ENCODE measurements at regions not wholly inside any gene's neighbourhood (a gene's known extent, or its start where the extent isn't known, plus 50 kb on each side); places are given as distances from the start of the nearest gene placed in this dataset.
"Not testable (repeated sequence)": the region's sequence is repeated elsewhere in the genome, so short reads cannot be mapped to it uniquely, and the experiment has no call there.

DNA sequence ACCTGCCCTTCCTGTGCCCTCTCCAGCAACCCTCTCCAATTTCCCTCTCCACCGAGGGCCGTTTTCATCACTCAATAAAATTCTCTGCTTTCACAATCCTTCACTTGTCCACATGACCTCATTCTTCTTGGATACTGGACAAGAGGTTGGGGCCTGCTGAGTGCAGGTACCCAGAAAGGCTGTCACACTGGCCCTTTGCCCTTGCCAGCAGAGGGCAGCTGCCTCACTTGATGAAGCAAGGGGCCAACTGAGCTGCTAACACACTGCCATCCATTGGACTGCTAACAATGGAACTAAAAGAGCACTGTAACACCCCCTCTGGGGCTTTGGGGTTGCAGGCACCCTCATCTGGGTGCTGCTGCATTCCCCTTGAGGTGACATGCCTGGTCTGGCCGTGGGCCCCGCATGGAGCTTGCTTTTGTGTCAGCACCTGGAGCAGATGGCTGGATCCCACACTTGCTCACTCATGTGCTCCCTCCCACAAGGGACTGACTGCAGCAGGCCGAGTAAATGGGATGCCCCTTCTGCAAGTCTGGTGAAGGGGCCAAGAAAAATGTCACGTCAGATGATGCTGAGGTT is 308.1 kb upstream of the ADCY2 start:
- no peak for DNase-seq (ENCODE audit: low read depth in 2 of 2)

DNA sequence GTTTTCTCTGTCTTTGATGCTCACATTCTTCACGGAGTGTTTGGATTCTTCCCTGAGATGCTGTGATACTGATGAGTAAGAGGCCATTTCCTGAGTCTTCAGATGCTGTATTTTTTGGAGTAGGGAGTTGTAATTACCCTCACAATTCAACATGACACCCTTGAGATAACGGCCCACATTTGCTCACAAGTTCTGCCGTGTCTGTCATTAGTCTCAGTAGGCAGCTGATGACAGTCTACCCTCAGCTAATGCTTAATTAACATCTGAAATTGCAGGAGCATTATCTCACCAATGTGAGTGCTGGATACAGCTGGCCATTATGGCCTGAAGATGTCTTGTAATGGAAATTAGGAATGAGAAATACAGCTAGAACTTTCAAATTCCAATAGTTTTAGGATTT is 307.1 kb upstream of the ADCY2 start:
- DNase-seq (ENCODE audit: low read depth in 2 of 2): no peak

DNA sequence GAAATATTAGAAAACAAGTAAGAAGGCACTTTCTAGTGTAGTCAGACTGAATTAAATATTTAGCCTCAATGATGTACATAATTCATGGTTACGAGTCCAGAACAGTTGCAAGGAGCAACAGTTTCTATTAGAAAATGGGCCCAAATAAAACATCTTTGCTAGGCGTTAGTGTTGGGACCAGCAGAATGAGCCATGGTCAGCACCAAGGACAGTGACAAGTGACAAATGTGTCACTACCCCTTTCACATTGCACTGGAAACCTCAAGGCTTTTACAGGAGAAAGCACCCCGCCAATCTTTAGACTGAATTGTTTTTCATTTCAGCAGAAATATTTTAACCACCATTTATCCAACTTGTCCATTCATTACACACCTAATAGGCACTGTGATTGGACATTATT is 301.3 kb upstream of the ADCY2 start:
- DNase-seq (ENCODE audit: low read depth in 2 of 2): no peak

DNA sequence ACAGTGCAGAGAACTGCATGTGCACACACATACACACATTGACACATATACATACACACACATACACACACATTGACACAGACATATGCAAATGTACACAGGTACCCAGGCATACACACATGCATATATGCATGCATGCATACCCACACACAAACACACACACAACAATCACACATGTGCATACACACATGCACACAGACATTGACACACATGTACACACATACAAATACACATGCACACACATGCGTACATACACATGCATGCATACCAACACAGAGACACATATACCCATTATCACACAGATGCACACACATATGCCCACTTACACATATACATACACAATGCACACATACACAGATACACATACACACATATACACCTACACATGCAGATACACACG is 299.6 kb upstream of the ADCY2 start:
- DNase-seq (ENCODE audit: low read depth in 2 of 2): no peak

DNA sequence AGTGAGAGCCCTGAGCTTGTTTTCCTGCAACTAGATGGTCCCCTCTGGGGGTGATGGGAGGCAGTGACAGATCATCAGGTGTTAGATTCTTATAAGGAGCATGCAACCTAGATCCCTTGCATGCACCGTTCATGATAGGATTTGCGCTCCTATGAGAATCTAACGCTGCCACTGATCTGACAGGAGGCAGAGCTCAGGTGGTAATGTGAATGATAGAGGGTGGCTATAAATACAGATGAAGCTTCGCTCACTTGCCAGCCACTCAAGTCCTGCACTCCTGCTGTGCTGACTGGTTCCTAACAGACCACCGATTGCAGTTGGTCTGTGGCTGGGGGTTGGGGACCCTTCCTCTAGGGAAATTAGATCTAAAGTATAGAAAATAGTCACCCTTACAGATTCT is 290.6 kb upstream of the ADCY2 start:
- DNase-seq (ENCODE audit: low read depth in 2 of 2): no peak

DNA sequence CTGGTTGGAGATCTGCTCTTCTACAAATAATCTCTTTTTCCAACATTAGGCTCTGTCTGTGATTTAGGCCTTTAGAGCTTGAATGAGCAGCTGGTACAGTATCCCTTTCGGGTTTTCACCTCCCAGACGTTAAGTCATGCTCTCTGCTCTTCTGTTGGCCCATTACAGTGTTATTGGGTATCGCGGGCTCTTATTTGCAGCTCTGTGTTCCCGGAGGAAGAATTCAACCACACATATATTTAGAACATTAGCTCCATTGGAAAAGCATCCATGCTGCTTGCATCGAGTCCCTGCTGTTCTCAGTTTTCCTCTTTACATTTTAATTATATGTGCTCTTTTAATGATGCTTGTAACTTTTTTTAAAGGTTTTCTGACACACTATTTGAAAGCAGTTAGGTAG is 278.0 kb upstream of the ADCY2 start:
- DNase-seq (ENCODE audit: low read depth in 2 of 2): no peak

DNA sequence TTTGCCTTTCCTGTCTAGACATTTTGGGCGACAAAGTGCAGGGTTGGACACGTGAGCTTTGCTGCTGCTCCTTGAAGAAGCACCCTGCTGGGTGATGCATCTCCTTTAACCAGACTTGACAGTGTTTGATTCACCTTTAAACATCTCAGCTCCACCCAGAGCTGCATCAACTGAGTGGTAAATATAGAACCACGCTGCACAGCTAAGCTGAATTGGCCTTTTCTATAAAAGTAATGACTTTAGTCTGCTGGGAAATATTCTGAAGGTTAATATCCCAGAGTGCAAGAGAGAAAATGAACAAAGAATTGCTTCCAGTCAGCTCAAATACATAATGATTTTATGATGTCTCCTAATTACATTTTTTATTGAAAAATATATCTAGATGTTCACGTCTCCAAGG is 264.3 kb upstream of the ADCY2 start:
- no peak for DNase-seq (ENCODE audit: low read depth in 2 of 2)

DNA sequence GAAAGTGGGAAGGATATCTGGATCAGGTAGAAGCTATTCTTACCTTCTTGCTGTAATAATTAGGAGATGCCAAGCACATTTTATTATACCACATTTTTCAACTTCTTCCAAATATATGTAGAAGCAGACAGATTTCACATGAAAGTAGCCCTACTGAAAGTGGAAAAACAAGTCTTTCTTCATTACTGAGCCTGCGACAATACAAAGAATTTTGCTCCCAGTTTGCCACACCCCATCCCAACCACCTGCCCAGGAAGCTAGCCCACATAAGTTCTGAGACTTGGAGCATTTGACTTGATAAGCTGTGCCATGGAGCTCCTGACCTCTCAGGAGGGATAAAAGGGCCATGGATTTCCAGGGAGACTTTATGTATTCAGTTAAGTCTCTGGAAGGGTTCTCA is 249.1 kb upstream of the ADCY2 start:
- no peak for DNase-seq (ENCODE audit: low read depth in 2 of 2)

DNA sequence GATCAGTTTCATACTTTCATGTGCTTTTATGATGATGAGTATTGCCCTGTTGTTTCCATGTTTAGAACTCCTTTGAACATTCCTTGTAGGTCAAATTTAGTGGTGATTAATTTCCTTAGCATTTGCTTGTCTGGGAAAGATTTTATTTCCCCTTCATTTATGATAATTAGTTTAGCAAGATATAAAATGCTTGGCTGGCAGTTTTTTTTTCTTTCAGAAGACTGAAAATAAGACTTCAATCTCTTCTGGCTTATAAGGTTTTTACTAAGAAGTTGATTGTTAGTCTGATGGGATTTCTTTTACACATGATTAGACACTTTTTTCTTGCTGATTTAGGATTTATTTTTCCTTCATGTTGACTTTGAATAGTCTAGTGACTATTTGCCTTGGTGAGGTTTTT is 238.9 kb upstream of the ADCY2 start:
- no peak for DNase-seq (ENCODE audit: low read depth in 2 of 2)

DNA sequence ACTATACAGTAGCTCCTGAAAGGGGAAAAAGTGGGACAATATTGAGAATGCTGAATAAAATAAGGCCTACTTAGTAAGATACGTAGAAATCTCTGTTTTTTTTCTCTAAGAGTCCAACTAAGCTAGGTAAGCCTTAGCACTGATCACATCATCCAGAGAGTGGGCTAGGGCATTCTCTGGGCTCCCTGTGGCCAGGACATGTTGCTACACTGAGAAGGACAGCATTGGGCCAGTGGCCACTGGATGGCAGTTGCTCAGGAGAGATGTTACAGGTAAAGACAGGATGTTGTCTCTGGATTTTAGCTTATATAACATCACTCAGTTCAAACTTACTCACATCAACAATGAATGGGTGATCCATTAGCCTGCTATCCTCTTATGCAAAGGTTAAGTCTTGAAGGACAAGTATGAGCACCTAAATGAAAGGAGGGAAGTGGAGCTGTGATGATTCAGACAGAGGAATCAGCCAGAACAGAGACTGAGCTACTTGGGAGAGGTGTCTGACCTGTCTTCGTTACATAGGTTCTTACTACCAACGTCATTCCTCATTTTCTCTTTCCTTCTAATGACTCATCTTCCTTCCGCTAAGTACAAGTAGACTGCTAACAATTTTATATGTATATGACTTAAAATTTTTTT is 226.6 kb upstream of the ADCY2 start:
- DNase-seq (ENCODE audit: low read depth in 2 of 2): no peak

DNA sequence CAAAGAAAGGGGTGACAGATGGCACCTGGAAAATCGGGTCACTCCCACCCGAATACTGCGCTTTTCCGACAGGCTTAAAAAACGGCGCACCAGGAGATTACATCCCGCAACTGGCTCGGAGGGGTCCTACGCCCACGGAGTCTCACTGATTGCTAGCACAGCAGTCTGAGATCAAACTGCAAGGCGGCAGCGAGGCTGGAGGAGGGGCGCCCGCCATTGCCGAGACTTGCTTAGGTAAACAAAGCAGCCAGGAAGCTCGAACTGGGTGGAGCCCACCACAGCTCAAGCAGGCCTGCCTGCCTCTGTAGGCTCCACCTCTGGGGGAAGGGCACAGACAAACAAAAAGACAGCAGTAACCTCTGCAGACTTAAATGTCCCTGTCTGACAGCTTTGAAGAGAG is 225.2 kb upstream of the ADCY2 start:
- DNase-seq (ENCODE audit: low read depth in 2 of 2): not testable (repeated sequence)

DNA sequence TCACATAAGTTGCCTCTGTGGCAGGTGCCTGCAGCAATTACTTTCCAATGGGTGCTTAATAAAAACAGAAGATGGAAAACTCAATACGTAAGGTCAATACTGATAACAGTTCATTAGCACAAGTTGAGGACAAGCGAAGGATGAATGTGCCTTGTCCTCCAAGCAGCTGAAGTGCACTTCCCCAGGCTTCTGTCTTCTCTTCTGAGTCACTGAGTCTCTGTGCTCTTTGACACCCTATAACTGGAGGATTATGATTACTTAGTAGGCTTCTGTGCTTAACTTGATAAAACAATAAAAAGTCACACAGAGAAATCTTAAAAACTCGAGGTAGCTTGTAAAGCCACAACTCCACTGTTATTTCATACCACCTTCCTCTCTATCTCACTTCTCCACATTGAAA is 216.6 kb upstream of the ADCY2 start:
- no peak for DNase-seq (ENCODE audit: low read depth in 2 of 2)

DNA sequence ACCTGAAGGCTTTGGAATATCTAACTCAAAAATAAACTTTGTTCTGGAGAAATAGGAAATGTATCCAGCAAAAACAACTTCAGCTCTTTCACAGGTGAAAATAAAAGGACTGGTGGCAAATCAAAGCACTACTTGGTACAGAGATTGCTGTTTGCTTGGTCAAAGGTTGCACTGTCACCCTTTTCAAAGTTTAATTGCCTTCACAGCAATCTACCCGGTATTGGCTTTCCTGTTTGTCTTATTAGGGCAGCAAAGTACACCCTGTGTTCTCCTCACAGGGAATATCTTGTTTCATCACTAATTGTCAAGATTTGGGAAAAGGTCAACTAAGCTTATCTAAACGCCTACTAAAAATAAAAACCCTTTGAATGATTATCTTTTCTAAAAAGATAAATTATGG is 214.1 kb upstream of the ADCY2 start:
- DNase-seq (ENCODE audit: low read depth in 2 of 2): no peak

DNA sequence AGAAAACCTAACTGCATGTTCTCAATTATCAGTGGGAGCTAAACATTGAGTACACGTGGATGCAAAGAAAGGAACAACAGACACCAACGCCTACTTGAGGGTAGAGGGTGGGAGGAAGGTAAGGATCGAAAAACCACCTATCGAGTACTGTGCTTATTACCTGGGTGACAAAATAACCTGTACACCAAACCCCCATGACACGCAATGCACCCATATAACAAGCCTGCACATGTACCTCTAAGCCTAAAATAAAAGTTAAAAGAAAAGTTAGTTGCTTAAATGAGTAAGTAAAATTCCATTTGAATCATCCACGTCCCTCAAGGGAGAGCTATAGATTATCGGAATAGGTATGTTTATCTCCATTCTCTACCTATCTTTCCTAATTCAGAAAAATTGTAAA is 210.2 kb upstream of the ADCY2 start:
- DNase-seq (ENCODE audit: low read depth in 2 of 2): no peak

DNA sequence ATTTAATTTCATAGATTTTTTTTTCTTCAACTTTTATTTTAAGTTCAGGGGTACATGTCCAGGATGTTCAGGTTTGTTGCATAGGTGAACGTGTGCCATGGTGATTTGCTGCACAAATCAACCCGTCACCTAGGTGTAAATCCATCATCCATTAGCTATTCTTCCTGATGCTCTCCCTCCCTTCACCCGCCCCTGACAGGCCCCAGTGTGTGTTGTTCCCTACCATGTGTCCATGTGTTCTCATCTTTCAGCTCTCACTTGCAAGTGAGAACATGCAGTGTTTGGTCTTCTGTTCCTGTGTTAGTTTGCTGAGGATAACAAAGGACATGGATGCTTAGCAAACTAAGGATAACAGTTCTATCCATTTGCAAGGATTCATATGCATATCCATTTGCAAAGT is 209.1 kb upstream of the ADCY2 start:
- no peak for DNase-seq (ENCODE audit: low read depth in 2 of 2)

DNA sequence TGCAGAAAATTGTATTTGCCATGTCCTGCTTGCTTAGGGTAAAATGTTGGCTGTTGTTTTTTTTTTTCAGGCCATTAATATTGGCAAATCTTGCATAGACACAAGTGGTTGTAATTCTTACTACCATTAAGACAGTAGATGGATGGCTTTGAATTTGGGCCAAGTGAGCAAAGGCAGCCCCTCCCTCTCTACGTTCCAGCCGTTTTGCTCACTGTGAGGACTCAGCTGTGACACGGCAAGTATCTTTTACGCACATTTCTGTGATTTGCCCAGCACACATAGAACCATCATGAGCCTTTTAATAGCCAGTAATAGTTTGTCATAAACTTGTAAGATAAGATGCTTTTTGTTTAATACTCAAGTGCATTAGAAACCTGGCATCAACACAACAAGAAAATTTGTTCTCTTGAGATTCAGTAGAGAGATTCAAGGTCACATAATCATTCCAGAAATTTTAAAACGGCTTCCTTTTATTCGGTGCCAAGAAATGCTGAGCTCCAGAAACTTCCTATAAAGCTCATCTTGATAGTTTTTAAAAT is 205.2 kb upstream of the ADCY2 start:
- no peak for DNase-seq (ENCODE audit: low read depth in 2 of 2)

DNA sequence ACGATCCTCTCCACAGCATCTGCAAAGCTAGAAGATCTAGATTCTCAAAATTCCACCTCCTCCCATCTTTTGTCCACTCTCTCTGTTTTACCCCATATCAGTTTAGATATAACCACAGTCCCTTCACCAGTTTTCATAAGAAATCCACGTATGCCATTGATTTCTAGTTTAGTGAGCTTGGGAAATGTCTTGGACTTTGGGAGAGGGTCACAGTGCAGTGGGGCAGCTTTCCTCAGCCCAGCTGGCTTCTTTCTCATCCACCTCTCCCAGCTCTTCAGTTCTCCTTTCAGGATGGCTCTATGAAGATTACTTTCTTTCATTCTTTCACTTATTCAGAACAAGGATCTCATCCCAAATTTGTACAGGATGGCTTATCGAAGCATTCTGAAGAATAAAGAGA is 203.9 kb upstream of the ADCY2 start:
- no peak for DNase-seq (ENCODE audit: low read depth in 2 of 2)

DNA sequence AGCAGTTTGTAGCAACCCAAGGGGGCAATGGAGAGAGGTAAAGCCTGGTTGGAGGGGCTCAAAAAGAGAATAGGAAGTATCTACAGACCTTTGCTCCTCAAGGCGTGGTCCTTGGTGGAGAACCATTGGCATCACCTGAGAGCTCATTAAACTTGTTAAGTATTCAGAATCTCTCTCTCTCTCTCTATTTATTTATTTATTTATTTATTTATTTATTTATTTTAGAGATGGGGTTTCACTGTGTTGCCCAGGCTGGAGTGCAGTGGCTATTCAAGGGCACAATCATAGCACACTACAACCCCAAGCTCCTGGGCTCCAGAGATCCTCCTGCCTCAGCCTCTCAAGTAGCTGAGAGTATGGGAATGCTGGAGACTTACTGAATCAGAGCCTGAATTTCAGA is 193.1 kb upstream of the ADCY2 start:
- no peak for DNase-seq (ENCODE audit: low read depth in 2 of 2)

DNA sequence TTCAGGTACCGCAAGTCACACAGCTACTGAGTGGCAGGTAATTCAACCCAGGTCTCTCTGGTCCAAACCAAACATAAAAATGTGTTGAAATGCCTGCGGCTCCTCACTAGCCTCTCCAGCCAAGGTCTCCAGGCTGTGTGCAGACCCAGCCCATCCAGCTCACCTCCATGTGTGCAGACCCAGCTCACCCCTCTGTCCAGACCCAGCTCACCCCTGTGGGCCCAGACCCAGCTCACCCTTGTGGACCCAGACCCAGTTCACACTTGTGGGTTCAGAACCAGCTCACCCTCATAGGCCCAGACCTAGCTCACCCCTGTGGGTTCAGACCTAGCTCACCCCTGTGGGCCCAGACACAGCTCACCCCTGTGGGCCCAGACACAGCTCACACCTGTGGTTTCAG is 188.0 kb upstream of the ADCY2 start:
- DNase-seq (ENCODE audit: low read depth in 2 of 2): no peak

DNA sequence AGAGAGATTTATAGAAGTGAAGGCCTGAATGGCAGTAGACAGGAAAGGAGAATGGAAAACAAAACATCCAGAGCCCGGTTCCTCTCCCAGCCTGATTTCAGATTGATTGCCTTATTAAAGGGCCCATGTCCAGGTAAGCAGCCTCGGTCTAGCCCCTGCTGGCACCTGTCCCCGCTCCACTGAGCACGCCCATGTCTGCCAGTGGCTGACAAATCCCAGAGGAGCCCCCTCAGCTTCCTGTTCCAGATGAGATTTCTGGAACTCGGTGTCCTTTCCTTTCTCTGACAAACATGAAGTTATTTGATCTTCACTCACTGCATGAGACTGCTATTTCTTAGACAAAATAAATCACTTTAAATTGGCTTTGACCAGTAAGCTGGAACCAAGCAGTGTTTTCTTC is 187.0 kb upstream of the ADCY2 start:
- DNase-seq (ENCODE audit: low read depth in 2 of 2): no peak

DNA sequence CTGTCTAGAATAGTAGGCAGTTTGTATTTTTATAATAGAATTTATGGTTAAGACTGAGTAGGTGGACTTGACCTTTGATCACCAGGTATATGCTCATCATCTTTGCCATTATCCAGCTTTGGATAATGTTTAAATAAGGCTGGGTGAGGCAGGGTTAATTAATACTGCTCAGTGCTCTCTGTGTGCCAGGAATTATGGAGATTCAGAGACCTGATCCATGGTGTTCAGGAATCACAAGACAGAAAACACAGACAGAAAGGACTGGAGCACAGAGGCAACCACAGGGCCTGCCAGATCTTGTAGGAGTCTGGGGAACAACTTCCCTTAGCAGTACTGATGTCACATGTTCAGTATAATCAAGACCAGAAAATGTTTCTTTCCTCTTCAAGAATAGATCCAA is 186.3 kb upstream of the ADCY2 start:
- no peak for DNase-seq (ENCODE audit: low read depth in 2 of 2)

DNA sequence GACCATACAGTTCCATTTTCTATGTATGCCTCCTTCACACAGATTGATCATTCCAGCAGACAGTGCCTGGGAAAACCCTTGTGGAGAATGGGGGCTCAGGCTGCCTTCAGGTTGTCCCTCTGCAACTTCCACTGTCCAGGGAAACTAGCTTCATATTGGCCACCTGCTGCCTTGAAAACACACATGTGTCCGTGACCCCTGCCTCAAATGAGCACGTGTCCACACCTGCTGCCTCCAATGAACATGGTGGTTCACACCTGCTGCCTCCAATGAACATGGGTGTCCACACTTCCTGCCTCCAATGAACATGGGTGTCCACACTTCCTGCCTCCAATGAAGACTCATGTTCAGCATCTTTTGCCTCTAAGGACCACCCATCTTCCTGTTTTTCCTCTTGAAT is 185.4 kb upstream of the ADCY2 start:
- no peak for DNase-seq (ENCODE audit: low read depth in 2 of 2)

DNA sequence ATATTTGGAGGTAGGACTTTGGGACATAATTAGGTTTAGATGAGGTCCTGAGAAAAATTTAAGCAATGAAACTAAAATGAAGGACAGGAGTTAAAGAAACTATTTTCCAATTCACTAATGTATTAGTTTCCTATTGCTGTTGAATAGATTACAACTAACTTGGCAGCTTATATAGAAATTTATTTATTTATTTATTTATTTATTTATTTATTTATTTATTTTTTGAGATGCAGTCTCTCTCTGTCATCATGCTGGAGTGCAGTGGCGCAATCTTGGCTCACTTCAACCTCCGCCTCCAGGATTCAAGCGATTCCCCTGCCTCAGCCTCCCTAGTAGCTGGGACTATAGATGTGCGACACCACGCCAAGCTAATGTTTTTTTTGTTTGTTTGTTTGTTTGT is 182.4 kb upstream of the ADCY2 start:
- no peak for DNase-seq (ENCODE audit: low read depth in 2 of 2)

DNA sequence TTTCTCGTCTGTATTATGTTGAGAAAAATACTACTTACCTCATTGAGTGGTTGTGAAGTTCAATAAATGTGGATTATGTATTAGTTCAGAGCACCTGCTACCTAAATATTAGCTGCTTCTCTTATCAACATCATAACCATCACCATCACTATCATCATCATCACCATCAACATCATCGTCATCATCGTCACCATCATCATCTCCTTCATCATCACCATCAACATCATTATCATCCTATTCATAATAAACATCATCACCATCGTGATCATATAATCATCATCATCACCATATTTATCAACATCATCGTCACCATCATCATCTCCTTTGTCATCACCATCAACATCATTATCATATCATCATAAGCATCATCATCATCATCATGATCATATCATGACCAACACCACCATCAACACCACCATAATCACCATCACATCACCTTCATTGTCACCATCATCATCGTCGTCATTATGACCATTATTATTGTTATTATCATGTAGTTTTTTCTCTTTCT is 181.0 kb upstream of the ADCY2 start:
- no peak for DNase-seq (ENCODE audit: low read depth in 2 of 2)

All from stimulated activated CD4-positive, alpha-beta T cell treated with anti-CD3 and anti-CD28 coated beads, Interleukin-1b, Interleukin-23, amount 100 ng/mL, for 1 hour (primary cell).